ENCODE measurements at regions not wholly inside any gene's neighbourhood (a gene's known extent, or its start where the extent isn't known, plus 50 kb on each side); places are given as distances from the start of the nearest gene placed in this dataset.

GRCh38 chr4:112036886-112037285 is 108.4 kb upstream of the FAM241A start:
- intact Hi-C loops (cut with micrococcal nuclease; ENCODE audit: unreplicated experiment) = loop anchor here (10.0 kb wide), 1 partner anchor 182 kb away; no protein-coding TSS in a partner anchor

DNA sequence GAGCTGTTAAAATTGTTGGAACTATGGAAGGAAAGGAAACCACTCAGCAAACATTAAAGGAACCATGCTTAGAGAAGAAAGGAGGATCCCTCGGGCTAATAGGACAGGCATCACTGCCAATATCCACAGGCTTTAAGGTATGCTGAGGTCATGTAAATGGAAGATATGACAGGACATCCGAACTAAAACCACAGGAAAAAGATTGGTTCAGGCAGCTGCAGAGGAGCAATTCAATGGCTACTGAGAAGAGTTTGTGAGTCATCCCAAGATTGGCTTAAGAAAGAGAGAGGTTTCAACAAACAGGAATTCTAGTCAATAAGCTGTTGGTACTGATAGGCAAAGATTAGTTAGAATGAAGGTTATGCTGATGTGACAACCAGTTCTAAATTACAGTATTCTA is 106.4 kb upstream of the FAM241A start:
- ATAC-seq (no peak), DNase-seq (ENCODE audit: low read depth, low spot score) (no peak)

More at GRCh38 chr4:112036886-112037285, 108.4 kb upstream of the FAM241A start:
- no peak overlapping the region for H3K4me3 ChIP-seq (ENCODE audit: low read depth in 2 of 2, low read length in 2 of 2)
- H3K36me3 ChIP-seq (ENCODE audit: control insufficient read depth, insufficient read depth, low read length) = no peaks in the 10 kb centered on the region
- H3K27ac ChIP-seq (ENCODE audit: low read length) = no peak overlapping the region
- ATAC-seq (no peak), DNase-seq (ENCODE audit: low read depth, low spot score) (no peak)
- no TSS peak for BruUV-seq (replicated peaks)
- no peak for TF ChIP-seq TCF7L2 (IDR thresholded peaks at IDR 0.05; ENCODE audit: low read depth, low read length)
- no peak for TF ChIP-seq POLR2AphosphoS5 (IDR thresholded peaks at IDR 0.05; ENCODE audit: low read depth, low read length)
- no peak for TF ChIP-seq SIN3A (IDR thresholded peaks at IDR 0.05; ENCODE audit: borderline replicate concordance, insufficient read depth, low read depth, low read length)
- TF ChIP-seq REST (IDR thresholded peaks at IDR 0.05; ENCODE audit: insufficient read depth in 1 of 2, low read depth in 2 of 2, low read length in 1 of 2) = no peak
- TF ChIP-seq, protein P1, sequence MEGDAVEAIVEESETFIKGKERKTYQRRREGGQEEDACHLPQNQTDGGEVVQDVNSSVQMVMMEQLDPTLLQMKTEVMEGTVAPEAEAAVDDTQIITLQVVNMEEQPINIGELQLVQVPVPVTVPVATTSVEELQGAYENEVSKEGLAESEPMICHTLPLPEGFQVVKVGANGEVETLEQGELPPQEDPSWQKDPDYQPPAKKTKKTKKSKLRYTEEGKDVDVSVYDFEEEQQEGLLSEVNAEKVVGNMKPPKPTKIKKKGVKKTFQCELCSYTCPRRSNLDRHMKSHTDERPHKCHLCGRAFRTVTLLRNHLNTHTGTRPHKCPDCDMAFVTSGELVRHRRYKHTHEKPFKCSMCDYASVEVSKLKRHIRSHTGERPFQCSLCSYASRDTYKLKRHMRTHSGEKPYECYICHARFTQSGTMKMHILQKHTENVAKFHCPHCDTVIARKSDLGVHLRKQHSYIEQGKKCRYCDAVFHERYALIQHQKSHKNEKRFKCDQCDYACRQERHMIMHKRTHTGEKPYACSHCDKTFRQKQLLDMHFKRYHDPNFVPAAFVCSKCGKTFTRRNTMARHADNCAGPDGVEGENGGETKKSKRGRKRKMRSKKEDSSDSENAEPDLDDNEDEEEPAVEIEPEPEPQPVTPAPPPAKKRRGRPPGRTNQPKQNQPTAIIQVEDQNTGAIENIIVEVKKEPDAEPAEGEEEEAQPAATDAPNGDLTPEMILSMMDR (IDR thresholded peaks at IDR 0.05) = no peak
- ChIA-PET POLR2A (no interaction called here), CTCF (no interaction called here)
- in situ Hi-C loops (cut with HindIII; ENCODE audit: low pct_unique_long_range_greater_than_20kb, low sequenced_read_pairs) = no loop called here
- H3K9me3 ChIP-seq (ENCODE audit: control insufficient read depth, insufficient read depth, low read depth, low read length) = no peaks in the 10 kb centered on the region
- H3K4me1 ChIP-seq (ENCODE audit: control insufficient read depth, insufficient read depth, low read length) = no peaks in the 10 kb centered on the region
- no peaks in the 10 kb centered on the region for H3K27me3 ChIP-seq (ENCODE audit: control insufficient read depth, insufficient read depth, low read length)

More for the DNA sequence above, 106.4 kb upstream of the FAM241A start:
- no TSS peak for BruUV-seq (replicated peaks)
- Histone ChIP-seq H3K4me1 (ENCODE audit: control insufficient read depth, insufficient read depth, low read length) (no peaks in the 10 kb centered on the region), H3K27ac (ENCODE audit: low read length) (no peak overlapping the region), H3K27me3 (ENCODE audit: control insufficient read depth, insufficient read depth, low read length) (no peaks in the 10 kb centered on the region), H3K36me3 (ENCODE audit: control insufficient read depth, insufficient read depth, low read length) (no peaks in the 10 kb centered on the region), H3K4me3 (ENCODE audit: low read depth in 2 of 2, low read length in 2 of 2) (no peak overlapping the region), H3K9me3 (ENCODE audit: control insufficient read depth, insufficient read depth, low read depth, low read length) (no peaks in the 10 kb centered on the region)
- ChIA-PET CTCF (interaction anchor here (0.5 kb wide), 1 partner anchor 56 kb away, joined by 3 read pairs; no protein-coding TSS in a partner anchor), POLR2A (no interaction called here)
- in situ Hi-C loops (cut with HindIII; ENCODE audit: low pct_unique_long_range_greater_than_20kb, low sequenced_read_pairs) (no loop called here), intact Hi-C loops (cut with micrococcal nuclease; ENCODE audit: unreplicated experiment) (loop anchor here (10.0 kb wide), 1 partner anchor 184 kb away; no protein-coding TSS in a partner anchor)
- no peak for TF ChIP-seq SIN3A (IDR thresholded peaks at IDR 0.05; ENCODE audit: borderline replicate concordance, insufficient read depth, low read depth, low read length)
- TF ChIP-seq, protein P1 (IDR thresholded peaks at IDR 0.05) = no peak
- TF ChIP-seq REST (IDR thresholded peaks at IDR 0.05; ENCODE audit: insufficient read depth in 1 of 2, low read depth in 2 of 2, low read length in 1 of 2) = no peak
- no peak for TF ChIP-seq TCF7L2 (IDR thresholded peaks at IDR 0.05; ENCODE audit: low read depth, low read length)
- TF ChIP-seq POLR2AphosphoS5 (IDR thresholded peaks at IDR 0.05; ENCODE audit: low read depth, low read length) = no peak
